Vagina (tissue), 2 donors: ENCODE measurements at regions not wholly inside any gene's neighbourhood (a gene's known extent, or its start where the extent isn't known, plus 50 kb on each side); places are given as distances from the start of the nearest gene placed in this dataset.

ENCODE experiments used
- CTCF ChIP-seq, 3 experiments: fragments of 450-650 bp in 2 of 3; fragments of 200-600 bp in 1 of 3; sonication (generic) in 1 of 3; IDR thresholded peaks; one replicate each; pipeline ENCODE4 v1.5.1; 2017 to 2019; ENCODE audit warnings: antibody characterized with exemption in 3 of 3, mild to moderate bottlenecking in 2 of 3, moderate library complexity in 2 of 3
- POLR2AphosphoS5 ChIP-seq, 2 donors: sonication (generic); formaldehyde crosslinking; IDR thresholded peaks; one replicate each; pipeline ENCODE4 v1.9.0; 2017; ENCODE audit warnings: antibody characterized with exemption in 2 of 2, mild to moderate bottlenecking in 2 of 2, low read depth in 1 of 2; ENCODE audit not compliant: insufficient read depth in 1 of 2

GRCh38 chr14:103232831-103233319 is 101.2 kb upstream of the EIF5 start:
- TF ChIP-seq POLR2AphosphoS5 (IDR thresholded peaks at IDR 0.05; ENCODE audit: insufficient read depth in 1 of 2, low read depth in 1 of 2) (no peak), CTCF (IDR thresholded peaks at IDR 0.05) (no peak)
